IMR-90 (cell line): ENCODE measurements at regions not wholly inside any gene's neighbourhood (a gene's known extent, or its start where the extent isn't known, plus 50 kb on each side); places are given as distances from the start of the nearest gene placed in this dataset.

ENCODE experiments used
- ATAC-seq: fragments of 200-7000 bp; cut with Tn5 transposase; 2 replicates; pipeline ENCODE4 v1.9.1; 2020; ENCODE audit warnings: low read depth, mild to moderate bottlenecking, moderate library complexity
- BruUV-seq: library from RNA; stranded (reverse); fragments of 400-500 nt; replicated peaks from 2 replicates; lab custom pipeline; 2021; lab: Mats Ljungman, UMichigan
- CTCF ChIA-PET: fragments of 300-600 bp; formaldehyde crosslinking; extraction: SDS; loops from one replicate; lab custom pipeline; 2021; ENCODE audit warnings: antibody characterized with exemption; lab: Yijun Ruan, JAX
- POLR2A ChIA-PET: fragments of 300-600 bp; sonication (Branson Sonifier 250); formaldehyde crosslinking; loops from one replicate; lab custom pipeline; 2022; ENCODE audit warnings: antibody characterized with exemption; ENCODE audit not compliant: unreplicated experiment; lab: Charles Lee
- DNase-seq: peaks from one replicate; pipeline ENCODE4 v3.0.0; 2013
- H2AFZ ChIP-seq: replicated peaks from 2 replicates; pipeline ENCODE3; 2013; ENCODE audit warnings: low read length, mild to moderate bottlenecking; ENCODE audit not compliant: poor library complexity
- H2AK5ac ChIP-seq: 2 replicates; pipeline ENCODE4 v1.6.1; 2013; ENCODE audit warnings: low read depth, low read length, inconsistent platforms
- H2AK9ac ChIP-seq: replicated peaks from 2 replicates; pipeline ENCODE3; 2013; ENCODE audit warnings: mild to moderate bottlenecking, low read depth, low read length, moderate library complexity; ENCODE audit not compliant: poor library complexity
- H2BK120ac ChIP-seq: 2 replicates; pipeline ENCODE4 v1.6.1; 2013; ENCODE audit warnings: low read depth, low read length, inconsistent platforms
- H2BK15ac ChIP-seq: 3 replicates; pipeline ENCODE4 v1.6.1; 2013; ENCODE audit warnings: low read depth, low read length, inconsistent platforms
- H2BK20ac ChIP-seq: 2 replicates; pipeline ENCODE4 v1.6.1; 2013; ENCODE audit warnings: low read depth, mild to moderate bottlenecking, inconsistent platforms, low read length, moderate library complexity
- H2BK5ac ChIP-seq: 2 replicates; pipeline ENCODE4 v1.6.1; 2013; ENCODE audit warnings: mild to moderate bottlenecking, low read depth, low read length, inconsistent platforms; ENCODE audit not compliant: poor library complexity, severe bottlenecking
- H3K14ac ChIP-seq: replicated peaks from 2 replicates; pipeline ENCODE4 v1.6.1; 2013; ENCODE audit warnings: low read depth, low read length, inconsistent platforms
- H3K18ac ChIP-seq: 2 replicates; pipeline ENCODE4 v1.6.1; 2013; ENCODE audit warnings: low read depth, low read length, control low read depth
- H3K23ac ChIP-seq: 2 replicates; pipeline ENCODE4 v1.6.1; 2013; ENCODE audit warnings: low read depth, low read length, inconsistent platforms
- H3K27ac ChIP-seq: 2 replicates; pipeline ENCODE4 v1.5.1; 2013; ENCODE audit warnings: mild to moderate bottlenecking, control low read depth, low read length; ENCODE audit not compliant: insufficient read depth
- H3K27me3 ChIP-seq: 2 replicates; pipeline ENCODE4 v1.6.1; 2013; ENCODE audit warnings: low read length; ENCODE audit not compliant: control insufficient read depth, insufficient read depth
- H3K36me3 ChIP-seq: 2 replicates; pipeline ENCODE4 v1.6.1; 2013; ENCODE audit warnings: low read length, mixed read lengths; ENCODE audit not compliant: control insufficient read depth, insufficient read depth
- H3K4ac ChIP-seq: 2 replicates; pipeline ENCODE4 v1.6.1; 2013; ENCODE audit warnings: low read depth, low read length, inconsistent platforms
- H3K4me1 ChIP-seq: 2 replicates; pipeline ENCODE4 v1.6.1; 2013; ENCODE audit warnings: low read length, mixed read lengths; ENCODE audit not compliant: control insufficient read depth, insufficient read depth
- H3K4me2 ChIP-seq: 2 replicates; pipeline ENCODE4 v1.6.1; 2013; ENCODE audit warnings: low read depth, mild to moderate bottlenecking, control low read depth, low read length, moderate library complexity
- H3K4me3 ChIP-seq: 2 replicates; pipeline ENCODE4 v1.5.1; 2013; ENCODE audit warnings: low read depth, mild to moderate bottlenecking, control low read depth, low read length, moderate library complexity; ENCODE audit not compliant: insufficient read depth
- H3K56ac ChIP-seq: 2 replicates; pipeline ENCODE4 v1.6.1; 2013; ENCODE audit warnings: low read length, inconsistent platforms; ENCODE audit not compliant: insufficient read depth; ENCODE audit errors: extremely low read depth
- H3K79me1 ChIP-seq, 2 experiments: 2 replicates each; pipeline ENCODE4 v1.6.1; 2013; ENCODE audit warnings: low read length in 2 of 2, inconsistent platforms in 1 of 2, low read depth in 1 of 2
- H3K9ac ChIP-seq: 2 replicates; pipeline ENCODE4 v1.6.1; 2013; ENCODE audit warnings: low read depth, low read length, control low read depth
- H3K9me1 ChIP-seq: 2 replicates; pipeline ENCODE4 v1.6.1; 2013; ENCODE audit warnings: low read length, inconsistent platforms; ENCODE audit not compliant: insufficient read depth
- H3K9me3 ChIP-seq: 2 replicates; pipeline ENCODE4 v1.6.1; 2013; ENCODE audit warnings: low read length; ENCODE audit not compliant: control insufficient read depth, insufficient read depth
- H4K20me1 ChIP-seq: 2 replicates; pipeline ENCODE4 v1.6.1; 2013; ENCODE audit warnings: low read length, inconsistent platforms; ENCODE audit not compliant: insufficient read depth
- H4K5ac ChIP-seq: 2 replicates; pipeline ENCODE4 v1.6.1; 2013; ENCODE audit warnings: mild to moderate bottlenecking, low read depth, low read length, control low read depth
- H4K8ac ChIP-seq, 2 experiments: 2 replicates each; pipeline ENCODE4 v1.6.1; 2013; ENCODE audit warnings: low read depth in 2 of 2, low read length in 2 of 2, control low read depth in 1 of 2, inconsistent platforms in 1 of 2
- H4K91ac ChIP-seq: 2 replicates; pipeline ENCODE4 v1.6.1; 2013; ENCODE audit warnings: low read depth, low read length, inconsistent platforms; ENCODE audit not compliant: insufficient read depth
- BHLHE40 ChIP-seq: fragments of 150-350 bp; IDR thresholded peaks from 2 replicates; pipeline ENCODE4 v1.6.1; 2016; ENCODE audit warnings: mild to moderate bottlenecking, low read depth, low read length
- CEBPB ChIP-seq: IDR thresholded peaks from 2 replicates; pipeline ENCODE4 v1.6.1; 2012; ENCODE audit warnings: low read depth, low read length, improper control_type of control experiment
- CHD1 ChIP-seq: IDR thresholded peaks from 2 replicates; pipeline ENCODE4 v1.6.1; 2012; ENCODE audit warnings: low read depth, low read length, improper control_type of control experiment
- CTCF ChIP-seq: conservative IDR thresholded peaks from 2 replicates; pipeline ENCODE4 v1.5.1; 2012; ENCODE audit warnings: mild to moderate bottlenecking, low read depth, low read length, improper control_type of control experiment
- ELK1 ChIP-seq: fragments of 150-350 bp; IDR thresholded peaks from 2 replicates; pipeline ENCODE4 v1.6.1; 2016; ENCODE audit warnings: low read depth, mild to moderate bottlenecking, low read length, moderate library complexity, borderline replicate concordance
- FOS ChIP-seq: fragments of 150-350 bp; IDR thresholded peaks from 2 replicates; pipeline ENCODE4 v1.6.1; 2016; ENCODE audit warnings: low read depth, low read length
- MAFK ChIP-seq: IDR thresholded peaks from 2 replicates; pipeline ENCODE4 v1.6.1; 2012; ENCODE audit warnings: low read depth, low read length, improper control_type of control experiment
- MAZ ChIP-seq: IDR thresholded peaks from 2 replicates; pipeline ENCODE4 v1.6.1; 2012; ENCODE audit warnings: low read depth, mild to moderate bottlenecking, low read length, improper control_type of control experiment, moderate library complexity, borderline replicate concordance
- MXI1 ChIP-seq: IDR thresholded peaks from 2 replicates; pipeline ENCODE4 v1.6.1; 2012; ENCODE audit warnings: low read depth, mild to moderate bottlenecking, low read length, moderate library complexity, borderline replicate concordance
- NFE2L2 ChIP-seq: fragments of 150-350 bp; IDR thresholded peaks from 2 replicates; pipeline ENCODE4 v1.6.1; 2016; ENCODE audit warnings: low read depth, mild to moderate bottlenecking, low read length
- POLR2A ChIP-seq: IDR thresholded peaks from 2 replicates; pipeline ENCODE4 v1.6.1; 2012; ENCODE audit warnings: mild to moderate bottlenecking, low read depth, low read length
- RAD21 ChIP-seq: IDR thresholded peaks from 2 replicates; pipeline ENCODE4 v1.6.1; 2012; ENCODE audit warnings: low read length, improper control_type of control experiment
- RCOR1 ChIP-seq: IDR thresholded peaks from 2 replicates; pipeline ENCODE4 v1.6.1; 2012; ENCODE audit warnings: mild to moderate bottlenecking, low read length, improper control_type of control experiment; ENCODE audit not compliant: insufficient replicate concordance
- RFX5 ChIP-seq: IDR thresholded peaks from 2 replicates; pipeline ENCODE4 v1.8.0; 2012; ENCODE audit warnings: low read depth, mild to moderate bottlenecking, low read length, moderate library complexity
- SMC3 ChIP-seq: fragments of 150-350 bp; IDR thresholded peaks from 2 replicates; pipeline ENCODE4 v1.6.1; 2016; ENCODE audit warnings: low read depth, mild to moderate bottlenecking, antibody characterized with exemption, low read length, moderate library complexity
- USF2 ChIP-seq: fragments of 150-350 bp; IDR thresholded peaks from 2 replicates; pipeline ENCODE4 v1.6.1; 2017; ENCODE audit warnings: mild to moderate bottlenecking, antibody characterized with exemption, low read length, low read depth
- WGBS, 2 experiments: methylation state at CpG; one replicate each; pipeline versions ENCODE4 v1.1.5 to v1.1.7; 2013; ENCODE audit warnings: missing lambda C conversion rate in 2 of 2; ENCODE audit not compliant: insufficient read length in 1 of 2; ENCODE audit errors: extremely low coverage in 2 of 2; 5-methylcytosine and 5-hydroxymethylcytosine counted together
- dilution Hi-C: fragments of 300-500 bp; cut with HindIII; formaldehyde crosslinking; loops from one replicate; pipeline ENCODE4 v1.14.3; 2018; ENCODE audit warnings: low sequenced_read_pairs; ENCODE audit not compliant: unreplicated experiment
- in situ Hi-C: fragments of 300-500 bp; cut with MboI; formaldehyde crosslinking; loops from 3 replicates; pipeline ENCODE4 v1.14.3; 2019; ENCODE audit warnings: low sequenced_read_pairs, inconsistent platforms, mixed read lengths
- intact Hi-C: fragments of 100-400 bp; cut with micrococcal nuclease; formaldehyde crosslinking; loops from 2 replicates; pipeline ENCODE4 v1.10.0; 2022

GRCh38 chr4:15353207-15353606 lies 74.6 kb upstream of the C1QTNF7 start:
- 0 out of 2 replicates have a peak overlapping the region, but pooled peaks have one; percentile 27 for H3K4ac ChIP-seq
- no peak overlapping the region for H4K8ac ChIP-seq
- H3K4me1 ChIP-seq = peaks cover 6% of the 10 kb centered on the region; the same call in 1 of the 2 replicates
- no peak for TF ChIP-seq RFX5
- TF ChIP-seq POLR2A = no peak
- no peak for TF ChIP-seq RCOR1
- no peak for TF ChIP-seq NFE2L2
- no peak for TF ChIP-seq RAD21
- no peak for TF ChIP-seq MAZ
- no peak for TF ChIP-seq SMC3
- TF ChIP-seq CEBPB = no peak
- no peak for TF ChIP-seq CHD1
- TF ChIP-seq MXI1 = no peak
- TF ChIP-seq MAFK = no peak
- TF ChIP-seq FOS = no peak
- no peak for TF ChIP-seq BHLHE40
- TF ChIP-seq CTCF = no peak
- TF ChIP-seq USF2 = no peak
- TF ChIP-seq ELK1 = no peak
- no peak for DNase-seq
- ATAC-seq = peak; percentile 56
- H3K23ac ChIP-seq = no peak overlapping the region
- intact Hi-C loops (no loop called here), in situ Hi-C loops (no loop called here), dilution Hi-C loops (no loop called here)
- H3K27me3 ChIP-seq = peaks cover 18% of the 10 kb centered on the region; the same call in 1 of the 2 replicates
- no peak overlapping the region for H3K9ac ChIP-seq
- no peak overlapping the region for H2AFZ ChIP-seq
- no CpG with 5 or more reads among the region's 3 CpGs for WGBS, 2 experiments
- H4K91ac ChIP-seq = no peak overlapping the region
- H3K4me3 ChIP-seq = no peak overlapping the region
- H2BK20ac ChIP-seq = no peak overlapping the region
- no peaks in the 10 kb centered on the region for H3K36me3 ChIP-seq
- H2BK120ac ChIP-seq = peak overlapping the region; percentile 32; the same call in 1 of the 2 replicates
- H2BK5ac ChIP-seq = no peak overlapping the region
- POLR2A ChIA-PET = no interaction called here
- peak overlapping the region; percentile 13; the same call in 1 of the 2 replicates for H4K5ac ChIP-seq
- H3K79me1 ChIP-seq = no peaks in the 10 kb centered on the region
- no peaks in the 10 kb centered on the region for H3K9me3 ChIP-seq
- no peak overlapping the region for H2AK9ac ChIP-seq
- no peak overlapping the region for H2BK15ac ChIP-seq
- no peak overlapping the region for H3K56ac ChIP-seq
- H2AK5ac ChIP-seq = no peak overlapping the region
- no TSS peak for BruUV-seq
- CTCF ChIA-PET = interaction anchor here (0.6 to 0.7 kb wide), 2 partner anchors 50 to 1523 kb away, joined by 3 read pairs; no protein-coding TSS in a partner anchor
- peak overlapping the region; percentile 26; the same call in 1 of the 2 replicates for H3K4me2 ChIP-seq
- peak overlapping the region; percentile 74 for H3K18ac ChIP-seq
- H3K14ac ChIP-seq = no peak overlapping the region; the same call in 1 of the 2 replicates
- peaks cover 3% of the 10 kb centered on the region for H3K9me1 ChIP-seq
- H4K20me1 ChIP-seq = no peaks in the 10 kb centered on the region
- peak overlapping the region; percentile 40; the same call in 1 of the 2 replicates for H3K27ac ChIP-seq
